Mesodermal cell (in vitro differentiated cells): ENCODE measurements at regions not wholly inside any gene's neighbourhood (a gene's known extent, or its start where the extent isn't known, plus 50 kb on each side); places are given as distances from the start of the nearest gene placed in this dataset.

Experiments
- H3K27ac ChIP-seq: 2 replicates; pipeline ENCODE4 v1.7.0; 2013; ENCODE audit warnings: mild to moderate bottlenecking, low read depth, low read length, moderate library complexity; ENCODE audit not compliant: severe bottlenecking
- H3K36me3 ChIP-seq: 2 replicates; pipeline ENCODE4 v1.7.1; 2013; ENCODE audit warnings: mild to moderate bottlenecking, low read length, moderate library complexity; ENCODE audit not compliant: control insufficient read depth, insufficient read depth
- H3K4me1 ChIP-seq: one replicate; pipeline ENCODE4 v1.7.1; 2013; ENCODE audit warnings: mild to moderate bottlenecking, low read length; ENCODE audit not compliant: insufficient read depth, control insufficient read depth, poor library complexity, severe bottlenecking
- H3K4me3 ChIP-seq: 2 replicates; pipeline ENCODE4 v1.7.0; 2013; ENCODE audit warnings: low read length, control low read depth, mild to moderate bottlenecking; ENCODE audit not compliant: insufficient read depth, poor library complexity, severe bottlenecking; ENCODE audit errors: extremely low read depth
- H3K9me3 ChIP-seq: 2 replicates; pipeline ENCODE4 v1.7.1; 2013; ENCODE audit warnings: mild to moderate bottlenecking, low read length, moderate library complexity; ENCODE audit not compliant: control insufficient read depth
- WGBS, 2 experiments: methylation state at CpG; one replicate each; pipeline ENCODE4 v1.1.5; 2013; ENCODE audit warnings: missing lambda C conversion rate in 2 of 2; ENCODE audit not compliant: insufficient coverage in 2 of 2; 5-methylcytosine and 5-hydroxymethylcytosine counted together

GRCh38 chr21:15257646-15258045 lies 192.8 kb upstream of the NRIP1 start:
- H3K9me3 ChIP-seq, result no peaks in the 10 kb centered on the region
- no peaks in the 10 kb centered on the region for H3K4me1 ChIP-seq
- no peak overlapping the region for H3K27ac ChIP-seq
- 92% methylated on average over 4 of the region's 4 CpGs; no CpG with 5 or more reads in 1 of the 2 experiments for WGBS, 2 experiments
- H3K36me3 ChIP-seq, result no peaks in the 10 kb centered on the region
- H3K4me3 ChIP-seq, result no peak overlapping the region

- no peaks in the 10 kb centered on the region for H3K36me3 ChIP-seq
- H3K4me3 ChIP-seq, result no peak overlapping the region
- H3K27ac ChIP-seq, result no peak overlapping the region
- no peaks in the 10 kb centered on the region for H3K4me1 ChIP-seq
- H3K9me3 ChIP-seq, result no peaks in the 10 kb centered on the region
- no CpG with 5 or more reads among the region's 1 CpG for WGBS, 2 experiments
Measured at GRCh38 chr21:15259824-15260223, 195.0 kb upstream of the NRIP1 start.

GRCh38 chr21:15260604-15261003 lies 195.8 kb upstream of the NRIP1 start:
- WGBS, 2 experiments, result 100% methylated on average over 3 of the region's 4 CpGs; no CpG with 5 or more reads in 1 of the 2 experiments
- H3K27ac ChIP-seq, result no peak overlapping the region
- no peaks in the 10 kb centered on the region for H3K9me3 ChIP-seq
- H3K4me3 ChIP-seq, result no peak overlapping the region
- no peaks in the 10 kb centered on the region for H3K4me1 ChIP-seq
- H3K36me3 ChIP-seq, result no peaks in the 10 kb centered on the region

- no peaks in the 10 kb centered on the region for H3K9me3 ChIP-seq
- H3K4me3 ChIP-seq, result no peak overlapping the region
- H3K36me3 ChIP-seq, result no peaks in the 10 kb centered on the region
- 100% methylated on average over 1 to 2 of the region's 2 CpGs for WGBS, 2 experiments
- H3K4me1 ChIP-seq, result no peaks in the 10 kb centered on the region
- H3K27ac ChIP-seq, result no peak overlapping the region
Measured at GRCh38 chr21:15264084-15264665, 199.4 kb upstream of the NRIP1 start.

GRCh38 chr21:15272171-15272570 lies 207.4 kb upstream of the NRIP1 start:
- Histone ChIP-seq H3K36me3 (no peaks in the 10 kb centered on the region), H3K27ac (no peak overlapping the region), H3K4me1 (no peaks in the 10 kb centered on the region), H3K4me3 (no peak overlapping the region), H3K9me3 (no peaks in the 10 kb centered on the region)
- WGBS, 2 experiments, result 100% methylated on average over 1 of the region's 4 CpGs

GRCh38 chr21:15272591-15272990 lies 207.8 kb upstream of the NRIP1 start:
- Histone ChIP-seq H3K4me3 (no peak overlapping the region), H3K9me3 (no peaks in the 10 kb centered on the region), H3K36me3 (no peaks in the 10 kb centered on the region), H3K27ac (no peak overlapping the region), H3K4me1 (no peaks in the 10 kb centered on the region)
- WGBS, 2 experiments, result 93 to 100% methylated on average over 1 to 2 of the region's 2 CpGs

- H3K4me1 ChIP-seq, result no peaks in the 10 kb centered on the region
- H3K27ac ChIP-seq, result no peak overlapping the region
- H3K4me3 ChIP-seq, result no peak overlapping the region
- H3K9me3 ChIP-seq, result no peaks in the 10 kb centered on the region
- no CpG with 5 or more reads among the region's 2 CpGs for WGBS, 2 experiments
- no peaks in the 10 kb centered on the region for H3K36me3 ChIP-seq
Measured at GRCh38 chr21:15273244-15273643, 208.4 kb upstream of the NRIP1 start.

- 91 to 97% methylated on average over 4 of the region's 5 CpGs for WGBS, 2 experiments
- Histone ChIP-seq H3K4me3 (no peak overlapping the region), H3K27ac (no peak overlapping the region), H3K9me3 (no peaks in the 10 kb centered on the region), H3K4me1 (no peaks in the 10 kb centered on the region), H3K36me3 (no peaks in the 10 kb centered on the region)
Measured at GRCh38 chr21:15274701-15275485, 210.1 kb upstream of the NRIP1 start.

- H3K36me3 ChIP-seq, result no peaks in the 10 kb centered on the region
- H3K9me3 ChIP-seq, result no peaks in the 10 kb centered on the region
- H3K4me1 ChIP-seq, result no peaks in the 10 kb centered on the region
- no peak overlapping the region for H3K4me3 ChIP-seq
- WGBS, 2 experiments, result 92 to 96% methylated on average over 3 to 4 of the region's 6 CpGs
- no peak overlapping the region for H3K27ac ChIP-seq
Measured at GRCh38 chr21:15275615-15276235, 210.9 kb upstream of the NRIP1 start.

- WGBS, 2 experiments, result 86 to 90% methylated on average over 1 to 2 of the region's 2 CpGs
- Histone ChIP-seq H3K4me3 (no peak overlapping the region), H3K9me3 (no peaks in the 10 kb centered on the region), H3K36me3 (no peaks in the 10 kb centered on the region), H3K4me1 (no peaks in the 10 kb centered on the region), H3K27ac (no peak overlapping the region)
Measured at GRCh38 chr21:15276243-15276642, 211.4 kb upstream of the NRIP1 start.

GRCh38 chr21:15277466-15277865 lies 212.7 kb upstream of the NRIP1 start:
- no peaks in the 10 kb centered on the region for H3K9me3 ChIP-seq
- no peak overlapping the region for H3K27ac ChIP-seq
- no peaks in the 10 kb centered on the region for H3K4me1 ChIP-seq
- H3K4me3 ChIP-seq, result no peak overlapping the region
- H3K36me3 ChIP-seq, result no peaks in the 10 kb centered on the region
